ENCODE measurements at regions not wholly inside any gene's neighbourhood (a gene's known extent, or its start where the extent isn't known, plus 50 kb on each side); places are given as distances from the start of the nearest gene placed in this dataset.

DNA sequence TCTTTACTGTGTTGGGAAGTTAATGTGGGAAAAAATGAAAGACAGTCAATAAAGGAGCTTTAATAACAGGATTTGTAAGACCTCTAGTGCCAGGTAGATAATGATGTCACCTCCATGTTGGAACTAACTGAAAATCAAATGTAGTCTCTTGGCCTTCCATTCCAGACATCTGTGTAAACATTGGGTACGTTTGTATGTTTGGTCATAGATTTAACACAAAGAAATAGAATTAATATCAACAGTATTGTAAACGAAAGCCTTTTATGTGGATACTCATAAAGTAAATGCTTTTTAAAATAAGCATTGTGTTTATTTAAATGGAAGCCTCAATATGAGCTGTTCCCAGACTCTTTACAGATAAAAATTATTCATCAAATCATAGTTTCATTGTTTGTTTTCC, 605.7 kb downstream of the METTL15 start:
- DNase-seq (ENCODE audit: low read depth, low spot score) = no peak
- Histone ChIP-seq H3K4me3 (replicated peaks in 1 of 3; ENCODE audit: insufficient read depth in 1 of 3, low read depth in 1 of 3, low read length in 3 of 3) (no peak overlapping the region), H3K9me1 (replicated peaks; ENCODE audit: control insufficient read depth, extremely low read depth, insufficient read depth, low read length) (no peaks in the 10 kb centered on the region), H3K36me3 (ENCODE audit: control insufficient read depth in 2 of 2, extremely low read depth in 1 of 2, insufficient read depth in 2 of 2, low read length in 2 of 2) (no peaks in the 10 kb centered on the region), H4K20me1 (replicated peaks; ENCODE audit: control insufficient read depth, extremely low read depth, insufficient read depth, low read length) (no peaks in the 10 kb centered on the region), H3K79me2 (ENCODE audit: control insufficient read depth, insufficient read depth, low read length) (peaks cover 88% of the 10 kb centered on the region), H3K27ac (ENCODE audit: insufficient read depth, low read depth, low read length) (no peak overlapping the region), H3K4me1 (ENCODE audit: control insufficient read depth, extremely low read depth, insufficient read depth, low read length) (peaks cover 2% of the 10 kb centered on the region), H3K9ac (replicated peaks; ENCODE audit: extremely low read depth, insufficient read depth, low read length) (no peak overlapping the region), H2AFZ (ENCODE audit: low read depth, low read length) (no peak overlapping the region), H3K4me2 (ENCODE audit: insufficient read depth, low read length) (no peak overlapping the region), H3K27me3 (ENCODE audit: control insufficient read depth in 2 of 2, insufficient read depth in 2 of 2, low read length in 2 of 2) (no peaks in the 10 kb centered on the region), H3K9me3 (replicated peaks; ENCODE audit: control insufficient read depth, insufficient read depth, low read length) (no peaks in the 10 kb centered on the region)
- intact Hi-C loops (cut with micrococcal nuclease) = no loop called here
- CTCF ChIA-PET = no interaction called here
- no peak for TF ChIP-seq POLR2AphosphoS5 (IDR thresholded peaks at IDR 0.05; ENCODE audit: insufficient read depth, low read depth, low read length)
- no peak for TF ChIP-seq JUN (IDR thresholded peaks at IDR 0.05; ENCODE audit: borderline replicate concordance, insufficient read depth, insufficient read length, low read depth)
- TF ChIP-seq MAX (IDR thresholded peaks at IDR 0.05; ENCODE audit: insufficient read depth, insufficient read length) = no peak
- TF ChIP-seq GATA2 (IDR thresholded peaks at IDR 0.05; ENCODE audit: insufficient read depth, insufficient read length, low read depth, low read length) = no peak
- TF ChIP-seq POLR2A (IDR thresholded peaks at IDR 0.05; ENCODE audit: low read depth, low read length) = no peak
- dilution Hi-C loops (cut with MboI; ENCODE audit: extremely low pct_ligation_motif_present, low sequenced_read_pairs) = no loop called here
- no peak for FAIRE-seq
- POLR2A ChIA-PET = no interaction called here
- BruUV-seq (replicated peaks) = no TSS peak

- intact Hi-C loops (cut with micrococcal nuclease) = no loop called here
- Histone ChIP-seq H3K4me3 (replicated peaks in 1 of 3; ENCODE audit: insufficient read depth in 1 of 3, low read depth in 1 of 3, low read length in 3 of 3) (no peak overlapping the region), H3K9me3 (replicated peaks; ENCODE audit: control insufficient read depth, insufficient read depth, low read length) (no peaks in the 10 kb centered on the region), H3K9ac (replicated peaks; ENCODE audit: extremely low read depth, insufficient read depth, low read length) (no peak overlapping the region), H3K79me2 (ENCODE audit: control insufficient read depth, insufficient read depth, low read length) (peaks cover 95% of the 10 kb centered on the region), H3K27ac (ENCODE audit: insufficient read depth, low read depth, low read length) (no peak overlapping the region), H2AFZ (ENCODE audit: low read depth, low read length) (no peak overlapping the region), H3K36me3 (ENCODE audit: control insufficient read depth in 2 of 2, extremely low read depth in 1 of 2, insufficient read depth in 2 of 2, low read length in 2 of 2) (no peaks in the 10 kb centered on the region), H4K20me1 (replicated peaks; ENCODE audit: control insufficient read depth, extremely low read depth, insufficient read depth, low read length) (no peaks in the 10 kb centered on the region), H3K4me1 (ENCODE audit: control insufficient read depth, extremely low read depth, insufficient read depth, low read length) (peaks cover 25% of the 10 kb centered on the region), H3K9me1 (replicated peaks; ENCODE audit: control insufficient read depth, extremely low read depth, insufficient read depth, low read length) (no peaks in the 10 kb centered on the region), H3K4me2 (ENCODE audit: insufficient read depth, low read length) (no peak overlapping the region), H3K27me3 (ENCODE audit: control insufficient read depth in 2 of 2, insufficient read depth in 2 of 2, low read length in 2 of 2) (no peaks in the 10 kb centered on the region)
- dilution Hi-C loops (cut with MboI; ENCODE audit: extremely low pct_ligation_motif_present, low sequenced_read_pairs) = no loop called here
- no peak for FAIRE-seq
- DNase-seq (ENCODE audit: low read depth, low spot score) = no peak
- TF ChIP-seq EZH2 (IDR thresholded peaks at IDR 0.05; ENCODE audit: borderline replicate concordance, low read depth, low read length, severe bottlenecking) = no peak
- no peak for TF ChIP-seq MYC (IDR thresholded peaks at IDR 0.05; ENCODE audit: low read depth, low read length)
- TF ChIP-seq POLR2AphosphoS5 (IDR thresholded peaks at IDR 0.05; ENCODE audit: insufficient read depth, low read depth, low read length) = no peak
- POLR2A ChIA-PET = no interaction called here
- CTCF ChIA-PET = interaction anchor here (0.7 to 1.0 kb wide), 2 partner anchors 10 to 21 kb away, joined by 3 to 4 read pairs; no protein-coding TSS in a partner anchor
- no TSS peak for BruUV-seq (replicated peaks)
Measured at GRCh38 chr11:28708075-28708474, 599.9 kb downstream of the METTL15 start.
